Suprapubic skin (tissue), 4 donors: ENCODE measurements at regions not wholly inside any gene's neighbourhood (a gene's known extent, or its start where the extent isn't known, plus 50 kb on each side); places are given as distances from the start of the nearest gene placed in this dataset.
"Not testable (repeated sequence)": the region's sequence is repeated elsewhere in the genome, so short reads cannot be mapped to it uniquely, and the experiment has no call there.

Experiments
- DNase-seq, 2 donors: peaks; one replicate each; pipeline ENCODE4 v3.0.0-alpha.2; 2019; ENCODE audit warnings: low spot score in 2 of 2
- H3K27ac ChIP-seq: fragments of 200-600 bp; sonication (generic); one replicate; pipeline ENCODE4 v1.5.1; 2019
- H3K27me3 ChIP-seq: fragments of 200-600 bp; sonication (generic); one replicate; pipeline ENCODE4 v1.5.1; 2019
- H3K36me3 ChIP-seq: fragments of 200-600 bp; sonication (generic); one replicate; pipeline ENCODE4 v1.5.1; 2019
- H3K4me1 ChIP-seq: fragments of 200-600 bp; sonication (generic); one replicate; pipeline ENCODE4 v1.5.1; 2019
- H3K4me3 ChIP-seq: fragments of 200-600 bp; sonication (generic); one replicate; pipeline ENCODE4 v1.5.1; 2019; ENCODE audit warnings: mild to moderate bottlenecking
- H3K9me3 ChIP-seq: fragments of 200-600 bp; sonication (generic); one replicate; pipeline ENCODE4 v1.5.1; 2019
- EP300 ChIP-seq: sonication (generic); formaldehyde crosslinking; IDR thresholded peaks from one replicate; pipeline ENCODE4 v1.6.1; 2017; ENCODE audit warnings: antibody characterized with exemption
- POLR2A ChIP-seq, 2 donors: fragments of 450-650 bp; IDR thresholded peaks; one replicate each; pipeline ENCODE4 v1.6.1; 2017; ENCODE audit warnings: antibody characterized with exemption in 2 of 2, mild to moderate bottlenecking in 2 of 2, moderate library complexity in 2 of 2
- POLR2AphosphoS5 ChIP-seq, 3 donors: sonication (generic); formaldehyde crosslinking; IDR thresholded peaks; one replicate each; pipeline ENCODE4 v1.6.1; 2017; ENCODE audit warnings: antibody characterized with exemption in 3 of 3
- WGBS: methylation state at CpG from one replicate; pipeline ENCODE4 v1.1.5; 2018; 5-methylcytosine and 5-hydroxymethylcytosine counted together
- TF ChIP-seq, protein P1 (sequence below), 2 donors: fragments of 200-600 bp in 1 of 2; fragments of 450-650 bp in 1 of 2; sonication (generic) in 1 of 2; IDR thresholded peaks; one replicate each; pipeline ENCODE4 v1.5.1; 2016 to 2019; ENCODE audit warnings: antibody characterized with exemption in 2 of 2, mild to moderate bottlenecking in 1 of 2, moderate library complexity in 1 of 2

GRCh38 chr11:101835506-101836063 is 79.2 kb upstream of the CEP126 start:
- H3K27me3 ChIP-seq: no peaks in the 10 kb centered on the region
- no peak for DNase-seq
- 78% methylated on average over 3 of the region's 3 CpGs for WGBS
- H3K9me3 ChIP-seq: no peaks in the 10 kb centered on the region
- TF ChIP-seq, protein P1, sequence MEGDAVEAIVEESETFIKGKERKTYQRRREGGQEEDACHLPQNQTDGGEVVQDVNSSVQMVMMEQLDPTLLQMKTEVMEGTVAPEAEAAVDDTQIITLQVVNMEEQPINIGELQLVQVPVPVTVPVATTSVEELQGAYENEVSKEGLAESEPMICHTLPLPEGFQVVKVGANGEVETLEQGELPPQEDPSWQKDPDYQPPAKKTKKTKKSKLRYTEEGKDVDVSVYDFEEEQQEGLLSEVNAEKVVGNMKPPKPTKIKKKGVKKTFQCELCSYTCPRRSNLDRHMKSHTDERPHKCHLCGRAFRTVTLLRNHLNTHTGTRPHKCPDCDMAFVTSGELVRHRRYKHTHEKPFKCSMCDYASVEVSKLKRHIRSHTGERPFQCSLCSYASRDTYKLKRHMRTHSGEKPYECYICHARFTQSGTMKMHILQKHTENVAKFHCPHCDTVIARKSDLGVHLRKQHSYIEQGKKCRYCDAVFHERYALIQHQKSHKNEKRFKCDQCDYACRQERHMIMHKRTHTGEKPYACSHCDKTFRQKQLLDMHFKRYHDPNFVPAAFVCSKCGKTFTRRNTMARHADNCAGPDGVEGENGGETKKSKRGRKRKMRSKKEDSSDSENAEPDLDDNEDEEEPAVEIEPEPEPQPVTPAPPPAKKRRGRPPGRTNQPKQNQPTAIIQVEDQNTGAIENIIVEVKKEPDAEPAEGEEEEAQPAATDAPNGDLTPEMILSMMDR (IDR thresholded peaks at IDR 0.05): no peak
- TF ChIP-seq EP300 (no peak), POLR2A (IDR thresholded peaks at IDR 0.05) (no peak), POLR2AphosphoS5 (IDR thresholded peaks at IDR 0.05) (no peak)
- no peaks in the 10 kb centered on the region for H3K36me3 ChIP-seq
- H3K27ac ChIP-seq: no peak overlapping the region
- H3K4me3 ChIP-seq: no peak overlapping the region
- no peaks in the 10 kb centered on the region for H3K4me1 ChIP-seq

- DNase-seq, H3K4me1 ChIP-seq, H3K27me3 ChIP-seq, H3K9me3 ChIP-seq, H3K27ac ChIP-seq, H3K36me3 ChIP-seq, H3K4me3 ChIP-seq: not testable (repeated sequence)
- WGBS: 79% methylated on average over 1 of the region's 1 CpG
Observed at GRCh38 chr11:101830475-101830874, 84.3 kb upstream of the CEP126 start.

- TF ChIP-seq, protein P1 (IDR thresholded peaks at IDR 0.05): no peak
- Histone ChIP-seq H3K4me3 (no peak overlapping the region), H3K27ac (no peak overlapping the region), H3K36me3 (no peaks in the 10 kb centered on the region), H3K9me3 (no peaks in the 10 kb centered on the region), H3K4me1 (no peaks in the 10 kb centered on the region), H3K27me3 (no peaks in the 10 kb centered on the region)
- DNase-seq: no peak
- WGBS: 70% methylated on average over 4 of the region's 4 CpGs
Observed at GRCh38 chr11:101825531-101825930, 89.3 kb upstream of the CEP126 start.

DNA sequence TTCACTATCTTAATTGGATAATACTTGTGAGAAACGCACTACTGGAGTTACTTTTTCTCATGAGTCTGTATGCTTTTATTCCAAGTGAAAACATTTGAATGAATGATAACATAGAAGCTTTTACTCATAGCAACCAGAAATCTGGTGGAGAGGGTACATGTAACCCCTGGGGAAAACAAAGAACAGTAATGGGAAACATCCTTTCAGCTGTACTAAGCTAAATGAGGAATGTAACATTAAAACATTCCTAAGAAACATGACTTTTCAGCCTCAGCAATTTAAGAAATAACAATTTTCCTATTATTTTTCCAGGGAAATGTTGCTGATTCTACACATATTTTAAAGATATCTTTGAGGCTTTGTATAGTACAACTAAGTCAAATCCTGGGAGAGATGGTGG is 97.2 kb upstream of the CEP126 start:
- no peaks in the 10 kb centered on the region for H3K36me3 ChIP-seq
- H3K4me1 ChIP-seq: no peaks in the 10 kb centered on the region
- H3K9me3 ChIP-seq: no peaks in the 10 kb centered on the region
- no peak overlapping the region for H3K4me3 ChIP-seq
- H3K27ac ChIP-seq: no peak overlapping the region
- TF ChIP-seq, protein P1 (IDR thresholded peaks at IDR 0.05): no peak
- TF ChIP-seq EP300: no peak
- TF ChIP-seq POLR2AphosphoS5 (IDR thresholded peaks at IDR 0.05): no peak
- TF ChIP-seq POLR2A (IDR thresholded peaks at IDR 0.05): no peak
- DNase-seq: no peak
- no peaks in the 10 kb centered on the region for H3K27me3 ChIP-seq
- 0% methylated on average over 1 of the region's 1 CpG for WGBS

DNA sequence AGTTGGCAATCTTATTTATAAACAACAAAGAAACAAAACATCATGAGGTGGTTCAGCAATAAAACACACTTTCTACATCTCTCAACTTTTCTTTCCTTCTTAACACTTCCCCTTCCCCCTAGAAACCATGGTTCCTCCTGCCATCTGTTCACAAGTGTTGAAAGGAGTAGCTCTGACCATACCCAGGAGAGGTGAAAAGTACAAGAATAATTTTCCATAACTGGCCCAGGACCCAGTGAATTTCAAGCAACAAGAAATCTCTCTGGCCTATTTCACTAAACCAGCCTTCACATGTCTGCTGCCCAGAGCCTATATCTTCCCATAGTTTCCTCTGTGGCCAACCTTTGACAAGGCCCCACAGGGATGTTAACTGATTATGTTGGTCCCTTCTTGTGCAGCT is 98.2 kb upstream of the CEP126 start:
- no peak overlapping the region for H3K4me3 ChIP-seq
- no peak for TF ChIP-seq POLR2AphosphoS5 (IDR thresholded peaks at IDR 0.05)
- no peak for TF ChIP-seq EP300
- TF ChIP-seq POLR2A (IDR thresholded peaks at IDR 0.05): no peak
- TF ChIP-seq, protein P1 (IDR thresholded peaks at IDR 0.05): no peak

DNA sequence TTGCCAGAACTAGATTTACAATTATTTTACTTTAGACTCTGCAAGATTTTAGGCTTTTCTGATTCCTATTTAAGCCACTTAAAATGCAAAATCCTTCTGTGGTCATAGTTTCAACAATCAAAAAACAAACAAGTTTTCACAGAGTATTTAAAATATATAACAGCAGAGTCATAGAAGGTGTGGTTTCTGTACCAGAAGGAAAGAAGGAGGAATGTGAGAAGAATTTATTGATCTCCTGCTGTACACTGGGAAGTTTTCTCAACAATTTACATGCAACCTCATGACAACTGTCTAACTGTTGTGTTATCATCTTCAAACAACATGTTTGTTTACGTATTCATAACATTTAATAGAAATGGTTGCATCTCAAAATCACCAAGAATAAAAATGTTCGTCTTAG is 102.3 kb upstream of the CEP126 start:
- Histone ChIP-seq H3K4me3 (no peak overlapping the region), H3K36me3 (no peaks in the 10 kb centered on the region), H3K27me3 (no peaks in the 10 kb centered on the region), H3K9me3 (no peaks in the 10 kb centered on the region), H3K27ac (no peak overlapping the region), H3K4me1 (no peaks in the 10 kb centered on the region)
- no peak for DNase-seq
- TF ChIP-seq, protein P1 (IDR thresholded peaks at IDR 0.05): no peak
- no peak for TF ChIP-seq POLR2AphosphoS5 (IDR thresholded peaks at IDR 0.05)
- no peak for TF ChIP-seq EP300
- TF ChIP-seq POLR2A (IDR thresholded peaks at IDR 0.05): no peak
- 78% methylated on average over 2 of the region's 2 CpGs for WGBS

More for the DNA sequence above, 98.2 kb upstream of the CEP126 start:
- Histone ChIP-seq H3K27ac (no peak overlapping the region), H3K9me3 (no peaks in the 10 kb centered on the region), H3K27me3 (no peaks in the 10 kb centered on the region), H3K4me1 (no peaks in the 10 kb centered on the region), H3K36me3 (no peaks in the 10 kb centered on the region)
- no peak for DNase-seq
